ENCODE measurements at regions not wholly inside any gene's neighbourhood (a gene's known extent, or its start where the extent isn't known, plus 50 kb on each side); places are given as distances from the start of the nearest gene placed in this dataset.

- Mint-ChIP-seq H3K4me3 (no peak overlapping the region), H3K4me1 (peaks cover 24% of the 10 kb centered on the region)
Observed at GRCh38 chrX:56025872-56026571, 206.1 kb upstream of the KLF8 start.

GRCh38 chrX:56026815-56027214 lies 205.3 kb upstream of the KLF8 start:
- Histone ChIP-seq H3K79me2 (ENCODE audit: control insufficient read depth, insufficient read depth, low read length) (no peaks in the 10 kb centered on the region), H3K9me3 (ENCODE audit: control extremely low read depth in 1 of 3, control insufficient read depth in 2 of 3, insufficient read depth in 1 of 3, low read length in 2 of 3) (peaks cover 0 to 4% (median 0%) of the 10 kb centered on the region in 3 donors), H3K27ac (ENCODE audit: low read length in 2 of 2) (no peak overlapping the region), H3K4me2 (replicated peaks; ENCODE audit: low read depth, low read length, poor library complexity, severe bottlenecking) (no peak overlapping the region), H4K20me1 (ENCODE audit: control insufficient read depth, insufficient read depth, low read length, poor library complexity, severe bottlenecking) (no peaks in the 10 kb centered on the region), H3K4me3 (ENCODE audit: control extremely low read depth in 1 of 5, extremely low read depth in 1 of 5, insufficient read depth in 1 of 5, low read depth in 2 of 5, low read length in 4 of 5) (no peak overlapping the region), H2AFZ (ENCODE audit: insufficient read depth, low read depth, low read length, poor library complexity, severe bottlenecking) (no peak overlapping the region), H3K9ac (ENCODE audit: low read length) (no peak overlapping the region), H3K27me3 (replicated peaks in 1 of 4; ENCODE audit: control extremely low read depth in 1 of 4, control insufficient read depth in 3 of 4, insufficient read depth in 4 of 4, low read length in 3 of 4) (no peaks in the 10 kb centered on the region), H3K4me1 (ENCODE audit: control insufficient read depth in 2 of 2, insufficient read depth in 2 of 2, low read length in 2 of 2) (peaks cover 0 to 15% of the 10 kb centered on the region in 2 donors), H3K36me3 (replicated peaks in 1 of 2; ENCODE audit: control extremely low read depth in 1 of 2, control insufficient read depth in 1 of 2, extremely low read depth in 1 of 2, insufficient read depth in 2 of 2, low read length in 1 of 2) (no peaks in the 10 kb centered on the region)
- TF ChIP-seq EZH2 (IDR thresholded peaks at IDR 0.05; ENCODE audit: borderline replicate concordance, insufficient read depth, low read depth, low read length, poor library complexity, severe bottlenecking), result no peak
- TF ChIP-seq, protein P1, sequence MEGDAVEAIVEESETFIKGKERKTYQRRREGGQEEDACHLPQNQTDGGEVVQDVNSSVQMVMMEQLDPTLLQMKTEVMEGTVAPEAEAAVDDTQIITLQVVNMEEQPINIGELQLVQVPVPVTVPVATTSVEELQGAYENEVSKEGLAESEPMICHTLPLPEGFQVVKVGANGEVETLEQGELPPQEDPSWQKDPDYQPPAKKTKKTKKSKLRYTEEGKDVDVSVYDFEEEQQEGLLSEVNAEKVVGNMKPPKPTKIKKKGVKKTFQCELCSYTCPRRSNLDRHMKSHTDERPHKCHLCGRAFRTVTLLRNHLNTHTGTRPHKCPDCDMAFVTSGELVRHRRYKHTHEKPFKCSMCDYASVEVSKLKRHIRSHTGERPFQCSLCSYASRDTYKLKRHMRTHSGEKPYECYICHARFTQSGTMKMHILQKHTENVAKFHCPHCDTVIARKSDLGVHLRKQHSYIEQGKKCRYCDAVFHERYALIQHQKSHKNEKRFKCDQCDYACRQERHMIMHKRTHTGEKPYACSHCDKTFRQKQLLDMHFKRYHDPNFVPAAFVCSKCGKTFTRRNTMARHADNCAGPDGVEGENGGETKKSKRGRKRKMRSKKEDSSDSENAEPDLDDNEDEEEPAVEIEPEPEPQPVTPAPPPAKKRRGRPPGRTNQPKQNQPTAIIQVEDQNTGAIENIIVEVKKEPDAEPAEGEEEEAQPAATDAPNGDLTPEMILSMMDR (IDR thresholded peaks at IDR 0.05), result no peak
- ChIA-PET CTCF (no interaction called here), POLR2A (no interaction called here)
- intact Hi-C loops (cut with micrococcal nuclease), result no loop called here
- Mint-ChIP-seq H3K4me1 (peaks cover 24% of the 10 kb centered on the region), H3K27ac (no peak overlapping the region), H3K4me3 (no peak overlapping the region), H3K27me3 (no peaks in the 10 kb centered on the region), H3K9me3 (ENCODE audit: insufficient read depth) (no peaks in the 10 kb centered on the region)
- ATAC-seq (ENCODE audit: low read depth) (no peak), DNase-seq (no peak)
- WGBS (ENCODE audit: insufficient coverage), result 100% methylated on average over 1 of the region's 4 CpGs

More at GRCh38 chrX:56025872-56026571, 206.1 kb upstream of the KLF8 start:
- Mint-ChIP-seq H3K27me3 (no peaks in the 10 kb centered on the region), H3K27ac (no peak overlapping the region), H3K9me3 (ENCODE audit: insufficient read depth) (no peaks in the 10 kb centered on the region)
- no peaks in the 10 kb centered on the region for H3K79me2 ChIP-seq (ENCODE audit: control insufficient read depth, insufficient read depth, low read length)
- H3K9ac ChIP-seq (ENCODE audit: low read length), result no peak overlapping the region
- no peaks in the 10 kb centered on the region for H3K27me3 ChIP-seq (replicated peaks in 1 of 4; ENCODE audit: control extremely low read depth in 1 of 4, control insufficient read depth in 3 of 4, insufficient read depth in 4 of 4, low read length in 3 of 4)
- intact Hi-C loops (cut with micrococcal nuclease), result no loop called here
- no peak overlapping the region for H3K4me3 ChIP-seq (ENCODE audit: control extremely low read depth in 1 of 5, extremely low read depth in 1 of 5, insufficient read depth in 1 of 5, low read depth in 2 of 5, low read length in 4 of 5)
- peaks cover 0 to 15% of the 10 kb centered on the region in 2 donors for H3K4me1 ChIP-seq (ENCODE audit: control insufficient read depth in 2 of 2, insufficient read depth in 2 of 2, low read length in 2 of 2)
- CTCF ChIA-PET, result interaction anchor here (1.1 kb wide), 1 partner anchor 42 kb away, joined by 3 read pairs; no protein-coding TSS in a partner anchor
- WGBS (ENCODE audit: insufficient coverage), result 100% methylated on average over 1 of the region's 11 CpGs
- TF ChIP-seq, protein P1 (IDR thresholded peaks at IDR 0.05), result no peak
- no peak for TF ChIP-seq EZH2 (IDR thresholded peaks at IDR 0.05; ENCODE audit: borderline replicate concordance, insufficient read depth, low read depth, low read length, poor library complexity, severe bottlenecking)
- no peaks in the 10 kb centered on the region for H3K36me3 ChIP-seq (replicated peaks in 1 of 2; ENCODE audit: control extremely low read depth in 1 of 2, control insufficient read depth in 1 of 2, extremely low read depth in 1 of 2, insufficient read depth in 2 of 2, low read length in 1 of 2)
- no peak overlapping the region for H2AFZ ChIP-seq (ENCODE audit: insufficient read depth, low read depth, low read length, poor library complexity, severe bottlenecking)
- no peaks in the 10 kb centered on the region for H3K9me3 ChIP-seq (ENCODE audit: control extremely low read depth in 1 of 3, control insufficient read depth in 2 of 3, insufficient read depth in 1 of 3, low read length in 2 of 3)
- DNase-seq (no peak), ATAC-seq (ENCODE audit: low read depth) (no peak)
- no peak overlapping the region for H3K27ac ChIP-seq (ENCODE audit: low read length in 2 of 2)
- no peak overlapping the region for H3K4me2 ChIP-seq (replicated peaks; ENCODE audit: low read depth, low read length, poor library complexity, severe bottlenecking)
- H4K20me1 ChIP-seq (ENCODE audit: control insufficient read depth, insufficient read depth, low read length, poor library complexity, severe bottlenecking), result no peaks in the 10 kb centered on the region
- POLR2A ChIA-PET, result no interaction called here
